K562 (cell line): ENCODE measurements at regions not wholly inside any gene's neighbourhood (a gene's known extent, or its start where the extent isn't known, plus 50 kb on each side); places are given as distances from the start of the nearest gene placed in this dataset.
A peak's percentile ranks its signal among the peaks of the same experiment; 100 is the strongest.

Experiments used
- ATAC-seq: fragments of 200-7000 bp; cut with Tn5 transposase; 3 replicates; pipeline ENCODE4 v1.9.1; 2020; ENCODE audit warnings: moderate library complexity
- BruUV-seq: library from RNA; stranded (reverse); fragments of 400-500 nt; replicated peaks from 2 replicates; lab custom pipeline; 2021; lab: Mats Ljungman, UMichigan
- CTCF ChIA-PET: fragments of 300-600 bp; formaldehyde crosslinking; extraction: SDS; loops from one replicate; lab custom pipeline; 2021; ENCODE audit warnings: low intra/inter-chr PET ratio; lab: Yijun Ruan, JAX
- POLR2A ChIA-PET: fragments of 300-600, 350-650 bp; sonication (Branson Sonifier 250); formaldehyde crosslinking; extraction: SDS; loops from one replicate; lab custom pipeline; 2021; ENCODE audit warnings: antibody characterized with exemption, inconsistent platforms; lab: Yijun Ruan, JAX
- DNase-seq, 4 experiments: peaks; one replicate each; pipeline versions ENCODE4 v3.0.0 to v3.0.0-alpha.2; 2011 to 2018; ENCODE audit warnings: low spot score in 3 of 4, mixed read lengths in 3 of 4; ENCODE audit errors: extremely low read depth in 1 of 4
- FAIRE-seq: peaks from 2 replicates; lab custom pipeline; 2011; peaks lifted over from hg19 to GRCh38; lab: Jason Lieb, UNC
- H2AFZ ChIP-seq: 2 replicates; pipeline ENCODE4 v1.6.0; 2011; ENCODE audit warnings: low read depth, low read length, control low read depth, inconsistent platforms
- H3K27ac ChIP-seq: fragments of 200-600 bp; 3 replicates; pipeline ENCODE4 v1.8.0; 2011; ENCODE audit warnings: low read depth, mild to moderate bottlenecking, control low read depth, inconsistent platforms, low read length, moderate library complexity, mixed read lengths; ENCODE audit errors: extremely low read depth
- H3K27me3 ChIP-seq, 2 experiments: fragments of 300-600 bp in 1 of 2; 2 replicates in 1 of 2; 3 replicates in 1 of 2; pipeline versions ENCODE4 v1.6.0 to v1.8.0; 2011; ENCODE audit warnings: inconsistent platforms in 2 of 2, low read length in 2 of 2, mild to moderate bottlenecking in 1 of 2, mixed read lengths in 1 of 2, moderate library complexity in 1 of 2; ENCODE audit not compliant: control insufficient read depth in 2 of 2, insufficient read depth in 2 of 2
- H3K36me3 ChIP-seq: fragments of 300-600 bp; 3 replicates; pipeline ENCODE4 v1.8.0; 2011; ENCODE audit warnings: mild to moderate bottlenecking, low read length, inconsistent platforms; ENCODE audit not compliant: control insufficient read depth, insufficient read depth
- H3K4me1 ChIP-seq, 2 experiments: fragments of 200-600 bp in 1 of 2; replicated peaks in 1 of 2; 2 replicates in 1 of 2; 3 replicates in 1 of 2; pipeline versions ENCODE4 v1.5.1 to v1.8.0; 2011; ENCODE audit warnings: inconsistent platforms in 2 of 2, low read length in 2 of 2, mild to moderate bottlenecking in 1 of 2, mixed read lengths in 1 of 2, moderate library complexity in 1 of 2; ENCODE audit not compliant: control insufficient read depth in 2 of 2, insufficient read depth in 2 of 2
- H3K4me2 ChIP-seq: 2 replicates; pipeline ENCODE4 v1.6.1; 2011; ENCODE audit warnings: low read length, control low read depth, inconsistent platforms, mixed read lengths; ENCODE audit not compliant: insufficient read depth
- H3K4me3 ChIP-seq: fragments of 200-600 bp; sonication (generic), shearing (Covaris generic); 2 replicates; pipeline ENCODE4 v1.5.1; 2016; ENCODE audit warnings: control low read depth, inconsistent platforms
- H3K79me2 ChIP-seq: fragments of 200-600 bp; 3 replicates; pipeline ENCODE4 v1.8.0; 2011; ENCODE audit warnings: low read length, inconsistent platforms; ENCODE audit not compliant: control insufficient read depth, insufficient read depth
- H3K9ac ChIP-seq, 2 experiments: 2 replicates each; pipeline versions ENCODE4 v1.6.0 to v1.6.1; 2011; ENCODE audit warnings: low read depth in 2 of 2, low read length in 2 of 2, control low read depth in 1 of 2, inconsistent platforms in 1 of 2, mild to moderate bottlenecking in 1 of 2, mixed read lengths in 1 of 2; ENCODE audit not compliant: insufficient read depth in 1 of 2
- H3K9me1 ChIP-seq: one replicate; pipeline ENCODE4 v1.6.0; 2011; ENCODE audit warnings: inconsistent platforms, mild to moderate bottlenecking, low read length, moderate library complexity; ENCODE audit not compliant: control insufficient read depth, insufficient read depth
- H3K9me3 ChIP-seq: replicated peaks from 2 replicates; pipeline ENCODE4 v1.5.1; 2011; ENCODE audit warnings: low read depth, low read length, inconsistent platforms; ENCODE audit not compliant: control insufficient read depth, insufficient read depth
- H4K20me1 ChIP-seq: replicated peaks from 2 replicates; pipeline ENCODE4 v1.6.1; 2011; ENCODE audit warnings: low read length, inconsistent platforms, mixed read lengths; ENCODE audit not compliant: control insufficient read depth, insufficient read depth
- ATF3 ChIP-seq, 2 experiments: fragments of 450-650 bp in 1 of 2; sonication (generic) in 1 of 2; formaldehyde crosslinking in 1 of 2; IDR thresholded peaks in 1 of 2; conservative IDR thresholded peaks in 1 of 2; 2 replicates each; pipeline versions ENCODE4 v1.6.1 to v1.8.1; 2016 to 2023; ENCODE audit warnings: mild to moderate bottlenecking in 2 of 2, moderate library complexity in 2 of 2, inconsistent platforms in 1 of 2, missing genetic modification reagents in 1 of 2
- CBX5 ChIP-seq: IDR thresholded peaks from 2 replicates; pipeline ENCODE4 v1.6.1; 2014; ENCODE audit warnings: low read depth, borderline replicate concordance
- NUFIP1 ChIP-seq: fragments of 450-650 bp; IDR thresholded peaks from 2 replicates; pipeline ENCODE4 v1.6.1; 2018; ENCODE audit not compliant: partially characterized antibody
- PBX2 ChIP-seq, 2 experiments: IDR thresholded peaks in 1 of 2; conservative IDR thresholded peaks in 1 of 2; 2 replicates each; pipeline ENCODE4 v1.6.1; 2016; ENCODE audit warnings: low read depth in 2 of 2, mild to moderate bottlenecking in 1 of 2, missing compliant biosample characterization in 1 of 2, missing genetic modification characterization in 1 of 2, moderate library complexity in 1 of 2
- PHB2 ChIP-seq: fragments of 450-650 bp; IDR thresholded peaks from 2 replicates; pipeline ENCODE4 v1.6.1; 2017; ENCODE audit warnings: low read depth
- ZBTB2 ChIP-seq: fragments of 450-650 bp; IDR thresholded peaks from 2 replicates; pipeline ENCODE4 v1.6.1; 2016; ENCODE audit warnings: antibody characterized with exemption
- ZNF589 ChIP-seq: fragments of 200-800 bp; sonication (Bioruptor generic); IDR thresholded peaks from 2 replicates; pipeline ENCODE4 v1.6.1; 2016; ENCODE audit warnings: low read depth, missing genetic modification characterization, missing compliant biosample characterization
- ZNF76 ChIP-seq: fragments of 250-450 bp; sonication (Bioruptor Pico); IDR thresholded peaks from 2 replicates; pipeline ENCODE4 v1.4.0; 2020; ENCODE audit warnings: mild to moderate bottlenecking, moderate library complexity, borderline replicate concordance
- WGBS: fragments of 100-300 bp; shearing (Covaris generic); methylation state at CpG from one replicate; pipeline ENCODE4 v1.1.6; 2016; ENCODE audit warnings: low coverage, mixed read lengths; ENCODE audit not compliant: insufficient coverage; ENCODE audit errors: missing lambda C conversion rate; 5-methylcytosine and 5-hydroxymethylcytosine counted together
- in situ Hi-C: fragments of 300-500 bp; cut with MboI; formaldehyde crosslinking; loops from 4 replicates; pipeline ENCODE4 v1.15.0; 2018; ENCODE audit warnings: inconsistent platforms, mixed read lengths
- intact Hi-C: fragments of 100-400 bp; cut with micrococcal nuclease; formaldehyde crosslinking; loops from 2 replicates; pipeline ENCODE4 v1.14.2; 2022

- POLR2A ChIA-PET = no interaction called here
- no peak for ATAC-seq
Measured at GRCh38 chr10:117662751-117663540, 120.4 kb downstream of the EMX2 start.

GRCh38 chr10:117663750-117664149 is 121.2 kb downstream of the EMX2 start:
- CTCF ChIA-PET = no interaction called here
- intact Hi-C loops = no loop called here

More at GRCh38 chr10:117662751-117663540, 120.4 kb downstream of the EMX2 start:
- 0% methylated on average over 6 of the region's 7 CpGs for WGBS
- in situ Hi-C loops = no loop called here
- intact Hi-C loops = no loop called here
- no peak overlapping the region for H3K27ac ChIP-seq
- CTCF ChIA-PET = no interaction called here
- H3K9me3 ChIP-seq = no peaks in the 10 kb centered on the region
- no peaks in the 10 kb centered on the region; a peak in 1 of 5 replicates for H3K27me3 ChIP-seq
- H3K4me3 ChIP-seq = no peak overlapping the region
- H3K4me1 ChIP-seq = no peaks in the 10 kb centered on the region
- no peak for DNase-seq
- H3K9me1 ChIP-seq = no peaks in the 10 kb centered on the region
- no peak overlapping the region for H3K9ac ChIP-seq
- no peak overlapping the region for H2AFZ ChIP-seq
- no peak overlapping the region for H3K4me2 ChIP-seq
- H3K36me3 ChIP-seq = no peaks in the 10 kb centered on the region
- BruUV-seq = no TSS peak
- no peaks in the 10 kb centered on the region for H4K20me1 ChIP-seq
- H3K79me2 ChIP-seq = no peaks in the 10 kb centered on the region
- FAIRE-seq = no peak
- TF ChIP-seq ZNF76 (CRISPR knock-in tag) = no peak

More at GRCh38 chr10:117663750-117664149, 121.2 kb downstream of the EMX2 start:
- no peak overlapping the region for H2AFZ ChIP-seq
- no peaks in the 10 kb centered on the region for H3K79me2 ChIP-seq
- H3K4me3 ChIP-seq = no peak overlapping the region
- H3K9ac ChIP-seq = no peak overlapping the region
- no TSS peak for BruUV-seq
- H3K9me1 ChIP-seq = no peaks in the 10 kb centered on the region
- POLR2A ChIA-PET = no interaction called here
- no peaks in the 10 kb centered on the region for H4K20me1 ChIP-seq
- no peaks in the 10 kb centered on the region for H3K9me3 ChIP-seq
- no peaks in the 10 kb centered on the region; a peak in 1 of 5 replicates for H3K27me3 ChIP-seq
- no peaks in the 10 kb centered on the region for H3K4me1 ChIP-seq
- no peak overlapping the region for H3K4me2 ChIP-seq
- DNase-seq (no peak), FAIRE-seq (no peak), ATAC-seq (no peak)
- in situ Hi-C loops = no loop called here
- H3K36me3 ChIP-seq = no peaks in the 10 kb centered on the region
- H3K27ac ChIP-seq = no peak overlapping the region
- TF ChIP-seq PBX2 (CRISPR knock-in tag; IDR thresholded peaks at IDR 0.05; ENCODE audit: low read depth) = no peak
- no peak for TF ChIP-seq PBX2 (tag; conservative IDR thresholded peaks at IDR 0.05; ENCODE audit: low read depth)
- no peak for TF ChIP-seq ZNF589 (CRISPR knock-in tag)
- TF ChIP-seq CBX5 = no peak
- no peak for TF ChIP-seq PHB2
- TF ChIP-seq ATF3 (IDR thresholded peaks at IDR 0.05) = peak; percentile 30; the same call in 1 of the 2 replicates
- TF ChIP-seq ATF3 (CRISPR knock-in tag; conservative IDR thresholded peaks at IDR 0.05) = no peak
- TF ChIP-seq ZBTB2 = no peak
- no peak for TF ChIP-seq NUFIP1
- 6% methylated on average over 2 of the region's 2 CpGs for WGBS
